ENCODE measurements at regions not wholly inside any gene's neighbourhood (a gene's known extent, or its start where the extent isn't known, plus 50 kb on each side); places are given as distances from the start of the nearest gene placed in this dataset.
"Not testable (repeated sequence)": the region's sequence is repeated elsewhere in the genome, so short reads cannot be mapped to it uniquely, and the experiment has no call there.

DNA sequence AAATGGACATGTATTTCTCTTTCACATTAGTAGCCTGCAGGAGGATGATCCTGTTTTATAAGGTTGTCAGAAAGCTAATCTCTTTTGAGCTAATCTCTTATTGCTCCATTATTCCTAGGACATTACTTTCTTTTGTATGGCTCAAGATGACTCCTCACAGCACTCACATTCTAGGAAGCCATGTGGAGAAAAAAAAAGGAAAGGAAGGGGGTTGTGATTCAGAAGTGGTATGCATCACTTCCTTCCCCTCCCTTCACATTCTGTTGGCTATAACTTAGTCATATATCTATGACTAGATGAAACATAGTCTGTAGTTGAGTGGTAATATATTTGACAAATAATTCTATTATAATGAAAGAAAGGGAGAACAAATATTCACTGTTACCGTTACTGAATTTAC lies 168.8 kb upstream of the TTC14 start:
- DNase-seq (ENCODE audit: low read depth in 4 of 6, low spot score in 6 of 6) = no peak
- no peak overlapping the region for H3K4me3 ChIP-seq (ENCODE audit: low read depth, low read length)
- H3K27ac ChIP-seq (ENCODE audit: low read depth, low read length) = no peak overlapping the region
- H3K36me3 ChIP-seq (ENCODE audit: control insufficient read depth, insufficient read depth, low read length) = no peaks in the 10 kb centered on the region
- no peaks in the 10 kb centered on the region for H3K9me3 ChIP-seq (ENCODE audit: control insufficient read depth, insufficient read depth, low read length)
- no peaks in the 10 kb centered on the region for H3K27me3 ChIP-seq (ENCODE audit: control insufficient read depth, insufficient read depth, low read length)
- no peaks in the 10 kb centered on the region for H3K4me1 ChIP-seq (ENCODE audit: control insufficient read depth, insufficient read depth, low read length)
- WGBS (ENCODE audit: insufficient coverage) = no CpG with 5 or more reads among the region's 1 CpG

DNA sequence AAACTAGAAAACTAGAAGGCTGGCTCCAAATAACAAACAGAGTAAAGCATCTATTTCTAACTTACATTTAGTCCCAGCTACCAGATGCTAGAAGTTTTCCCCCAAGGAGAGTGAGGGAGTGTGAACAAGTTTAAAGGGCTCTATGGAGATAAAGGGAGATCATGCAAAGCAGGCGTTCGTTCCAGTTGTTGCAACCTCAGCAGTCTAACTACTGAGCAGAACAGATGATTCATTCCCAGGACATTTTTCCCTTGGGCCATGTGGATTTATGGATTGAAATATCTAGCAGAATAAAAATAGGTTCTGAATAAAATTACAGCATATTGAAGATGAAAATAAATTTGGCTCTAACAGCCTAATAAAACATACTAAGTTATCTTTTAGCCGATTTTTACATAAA lies 154.8 kb upstream of the TTC14 start:
- DNase-seq (ENCODE audit: low read depth in 4 of 6, low spot score in 6 of 6) = peak in 4 of 6 donors; percentile 1 to 80 (median 10)
- Histone ChIP-seq H3K4me3 (ENCODE audit: low read depth, low read length) (no peak overlapping the region), H3K9me3 (ENCODE audit: control insufficient read depth, insufficient read depth, low read length) (no peaks in the 10 kb centered on the region), H3K27me3 (ENCODE audit: control insufficient read depth, insufficient read depth, low read length) (no peaks in the 10 kb centered on the region), H3K27ac (ENCODE audit: low read depth, low read length) (no peak overlapping the region), H3K4me1 (ENCODE audit: control insufficient read depth, insufficient read depth, low read length) (no peaks in the 10 kb centered on the region), H3K36me3 (ENCODE audit: control insufficient read depth, insufficient read depth, low read length) (no peaks in the 10 kb centered on the region)
- no CpG with 5 or more reads among the region's 3 CpGs for WGBS (ENCODE audit: insufficient coverage)

DNA sequence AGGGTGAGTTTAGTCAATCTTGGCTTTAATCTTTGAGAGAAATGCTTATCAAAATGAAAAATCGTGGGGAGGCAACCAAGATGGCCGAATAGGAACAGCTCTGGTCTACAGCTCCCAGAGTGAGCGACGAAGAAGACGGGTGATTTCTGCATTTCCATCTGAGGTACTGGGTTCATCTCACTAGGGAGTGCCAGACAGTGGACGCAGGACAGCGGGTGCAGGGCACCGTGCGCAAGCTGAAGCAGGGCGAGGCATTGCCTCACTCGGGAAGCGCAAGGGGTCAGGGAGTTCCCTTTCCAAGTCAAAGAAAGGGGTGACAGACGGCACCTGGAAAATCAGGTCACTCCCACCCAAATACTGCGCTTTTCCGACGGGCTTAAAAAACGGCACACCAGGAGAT lies 153.6 kb upstream of the TTC14 start:
- 95% methylated on average over 10 of the region's 17 CpGs for WGBS (ENCODE audit: insufficient coverage)
- not testable (repeated sequence) for H3K4me3 ChIP-seq (ENCODE audit: low read depth, low read length); H3K27ac ChIP-seq (ENCODE audit: low read depth, low read length); DNase-seq (ENCODE audit: low read depth in 4 of 6, low spot score in 6 of 6); H3K27me3 ChIP-seq (ENCODE audit: control insufficient read depth, insufficient read depth, low read length); H3K4me1 ChIP-seq (ENCODE audit: control insufficient read depth, insufficient read depth, low read length); H3K36me3 ChIP-seq (ENCODE audit: control insufficient read depth, insufficient read depth, low read length); H3K9me3 ChIP-seq (ENCODE audit: control insufficient read depth, insufficient read depth, low read length)

GRCh38 chr3:180457225-180457624 lies 144.7 kb upstream of the TTC14 start:
- no peaks in the 10 kb centered on the region for H3K36me3 ChIP-seq (ENCODE audit: control insufficient read depth, insufficient read depth, low read length)
- no peaks in the 10 kb centered on the region for H3K9me3 ChIP-seq (ENCODE audit: control insufficient read depth, insufficient read depth, low read length)
- no peak overlapping the region for H3K4me3 ChIP-seq (ENCODE audit: low read depth, low read length)
- H3K4me1 ChIP-seq (ENCODE audit: control insufficient read depth, insufficient read depth, low read length) = no peaks in the 10 kb centered on the region
- H3K27ac ChIP-seq (ENCODE audit: low read depth, low read length) = no peak overlapping the region
- no peak for DNase-seq (ENCODE audit: low read depth in 4 of 6, low spot score in 6 of 6)
- no peaks in the 10 kb centered on the region for H3K27me3 ChIP-seq (ENCODE audit: control insufficient read depth, insufficient read depth, low read length)

DNA sequence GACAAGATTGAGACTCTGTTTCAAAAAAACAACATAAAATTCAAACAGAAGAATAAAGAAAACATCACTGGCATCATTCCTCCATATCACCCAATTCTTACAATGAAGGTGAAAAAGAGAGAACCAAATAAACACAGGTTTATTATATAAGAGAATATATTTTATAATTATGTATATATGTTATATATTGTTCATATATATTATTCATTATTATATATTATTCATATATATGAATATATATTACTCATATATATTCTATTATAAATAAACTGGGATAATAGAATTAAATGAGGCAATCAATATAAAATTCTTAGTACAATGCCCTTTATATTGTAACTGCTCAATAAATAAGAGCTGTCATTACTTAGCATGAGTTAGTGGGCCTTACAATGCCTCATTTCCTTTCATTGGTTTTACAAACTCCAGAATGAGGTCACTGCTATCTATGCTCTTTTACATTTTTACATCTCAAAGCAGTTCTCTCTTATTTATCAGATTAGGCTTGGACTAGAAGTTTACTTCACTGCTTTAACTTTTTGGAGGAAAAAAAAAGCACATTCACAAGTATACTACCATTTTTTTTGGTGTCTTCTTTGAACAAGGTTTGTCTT lies 135.5 kb upstream of the TTC14 start:
- H3K4me3 ChIP-seq (ENCODE audit: low read depth, low read length) = no peak overlapping the region
- no peak for DNase-seq (ENCODE audit: low read depth in 4 of 6, low spot score in 6 of 6)
- H3K27ac ChIP-seq (ENCODE audit: low read depth, low read length) = no peak overlapping the region
- no peaks in the 10 kb centered on the region for H3K27me3 ChIP-seq (ENCODE audit: control insufficient read depth, insufficient read depth, low read length)
- no peaks in the 10 kb centered on the region for H3K9me3 ChIP-seq (ENCODE audit: control insufficient read depth, insufficient read depth, low read length)
- no peaks in the 10 kb centered on the region for H3K36me3 ChIP-seq (ENCODE audit: control insufficient read depth, insufficient read depth, low read length)
- H3K4me1 ChIP-seq (ENCODE audit: control insufficient read depth, insufficient read depth, low read length) = no peaks in the 10 kb centered on the region

- Histone ChIP-seq H3K4me1 (ENCODE audit: control insufficient read depth, insufficient read depth, low read length) (no peaks in the 10 kb centered on the region), H3K36me3 (ENCODE audit: control insufficient read depth, insufficient read depth, low read length) (no peaks in the 10 kb centered on the region), H3K27ac (ENCODE audit: low read depth, low read length) (no peak overlapping the region), H3K27me3 (ENCODE audit: control insufficient read depth, insufficient read depth, low read length) (no peaks in the 10 kb centered on the region), H3K4me3 (ENCODE audit: low read depth, low read length) (no peak overlapping the region), H3K9me3 (ENCODE audit: control insufficient read depth, insufficient read depth, low read length) (no peaks in the 10 kb centered on the region)
- no CpG with 5 or more reads among the region's 1 CpG for WGBS (ENCODE audit: insufficient coverage)
- no peak for DNase-seq (ENCODE audit: low read depth in 4 of 6, low spot score in 6 of 6)
These were observed 134.8 kb upstream of the TTC14 start for GRCh38 chr3:180467177-180467576.

DNA sequence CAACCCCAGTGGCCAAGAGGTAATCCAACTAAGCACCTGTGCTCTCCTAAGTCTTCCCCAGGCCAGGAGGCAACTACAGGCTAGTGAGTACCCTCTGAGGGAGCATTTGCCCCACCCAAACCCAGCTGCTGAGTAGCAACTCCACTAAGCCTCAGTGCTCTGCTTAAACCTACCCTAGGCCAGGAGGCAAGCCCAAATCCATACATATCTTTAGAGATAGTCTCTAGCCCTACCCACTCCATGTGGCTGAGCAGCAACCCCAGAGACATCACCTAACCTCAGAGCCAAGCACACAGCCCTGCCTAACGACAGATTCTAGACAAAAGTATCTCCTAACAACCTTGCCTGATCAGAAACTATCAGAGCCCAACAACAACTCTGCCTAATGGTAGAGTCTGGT lies 132.8 kb upstream of the TTC14 start:
- Histone ChIP-seq H3K9me3 (ENCODE audit: control insufficient read depth, insufficient read depth, low read length) (no peaks in the 10 kb centered on the region), H3K4me3 (ENCODE audit: low read depth, low read length) (no peak overlapping the region), H3K27me3 (ENCODE audit: control insufficient read depth, insufficient read depth, low read length) (no peaks in the 10 kb centered on the region), H3K36me3 (ENCODE audit: control insufficient read depth, insufficient read depth, low read length) (no peaks in the 10 kb centered on the region), H3K4me1 (ENCODE audit: control insufficient read depth, insufficient read depth, low read length) (no peaks in the 10 kb centered on the region), H3K27ac (ENCODE audit: low read depth, low read length) (no peak overlapping the region)
- DNase-seq (ENCODE audit: low read depth in 4 of 6, low spot score in 6 of 6) = no peak
- WGBS (ENCODE audit: insufficient coverage) = 90% methylated on average over 1 of the region's 1 CpG

- no peaks in the 10 kb centered on the region for H3K27me3 ChIP-seq (ENCODE audit: control insufficient read depth, insufficient read depth, low read length)
- no peak overlapping the region for H3K27ac ChIP-seq (ENCODE audit: low read depth, low read length)
- H3K4me3 ChIP-seq (ENCODE audit: low read depth, low read length) = no peak overlapping the region
- H3K36me3 ChIP-seq (ENCODE audit: control insufficient read depth, insufficient read depth, low read length) = no peaks in the 10 kb centered on the region
- WGBS (ENCODE audit: insufficient coverage) = 100% methylated on average over 1 of the region's 5 CpGs
- no peak for DNase-seq (ENCODE audit: low read depth in 4 of 6, low spot score in 6 of 6)
- H3K4me1 ChIP-seq (ENCODE audit: control insufficient read depth, insufficient read depth, low read length) = no peaks in the 10 kb centered on the region
- H3K9me3 ChIP-seq (ENCODE audit: control insufficient read depth, insufficient read depth, low read length) = no peaks in the 10 kb centered on the region
These were observed 123.3 kb upstream of the TTC14 start for GRCh38 chr3:180478695-180479094.

DNA sequence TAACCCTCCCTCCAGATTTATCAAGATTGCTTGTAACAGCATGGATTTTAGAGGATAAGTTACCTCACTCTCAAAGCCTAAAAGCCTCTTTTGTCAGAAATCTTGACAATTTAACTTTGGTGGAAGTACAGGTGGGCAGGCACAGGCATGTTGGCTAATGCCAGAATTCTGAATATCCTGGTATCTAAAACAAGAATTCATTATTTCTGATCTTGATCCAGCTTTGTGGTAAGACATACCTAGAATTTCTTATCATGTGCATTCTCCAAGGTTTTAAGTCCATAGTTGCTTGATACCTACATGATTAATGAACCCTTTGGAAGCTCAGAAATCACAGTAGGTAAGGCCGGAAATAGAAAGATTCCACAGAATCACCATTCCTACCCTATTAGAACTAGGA lies 109.9 kb upstream of the TTC14 start:
- Histone ChIP-seq H3K27ac (ENCODE audit: low read depth, low read length) (no peak overlapping the region), H3K27me3 (ENCODE audit: control insufficient read depth, insufficient read depth, low read length) (no peaks in the 10 kb centered on the region), H3K9me3 (ENCODE audit: control insufficient read depth, insufficient read depth, low read length) (no peaks in the 10 kb centered on the region), H3K4me3 (ENCODE audit: low read depth, low read length) (no peak overlapping the region), H3K4me1 (ENCODE audit: control insufficient read depth, insufficient read depth, low read length) (no peaks in the 10 kb centered on the region), H3K36me3 (ENCODE audit: control insufficient read depth, insufficient read depth, low read length) (no peaks in the 10 kb centered on the region)
- no peak for DNase-seq (ENCODE audit: low read depth in 4 of 6, low spot score in 6 of 6)
- no CpG with 5 or more reads among the region's 1 CpG for WGBS (ENCODE audit: insufficient coverage)

DNA sequence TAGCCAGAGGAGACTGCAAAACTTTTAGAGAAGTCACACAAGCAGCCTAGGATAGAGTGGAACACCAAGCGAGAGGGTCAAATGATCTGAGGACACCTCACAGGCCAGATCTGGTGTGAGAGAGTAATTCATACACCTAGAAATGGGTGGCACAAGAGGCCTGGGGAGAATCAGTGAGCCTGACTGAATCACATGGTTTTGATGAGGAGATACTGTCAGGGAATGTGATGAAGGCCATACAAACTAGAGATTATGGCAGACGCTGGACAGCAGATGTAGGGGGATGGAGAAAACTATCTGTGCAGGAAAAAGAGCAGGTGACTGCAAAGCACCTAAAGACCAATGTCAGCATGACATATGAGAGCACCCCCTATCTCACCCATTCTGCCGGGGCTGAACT lies 105.0 kb upstream of the TTC14 start:
- Histone ChIP-seq H3K4me1 (ENCODE audit: control insufficient read depth, insufficient read depth, low read length) (no peaks in the 10 kb centered on the region), H3K27ac (ENCODE audit: low read depth, low read length) (no peak overlapping the region), H3K27me3 (ENCODE audit: control insufficient read depth, insufficient read depth, low read length) (no peaks in the 10 kb centered on the region), H3K4me3 (ENCODE audit: low read depth, low read length) (no peak overlapping the region), H3K9me3 (ENCODE audit: control insufficient read depth, insufficient read depth, low read length) (peaks cover 4% of the 10 kb centered on the region), H3K36me3 (ENCODE audit: control insufficient read depth, insufficient read depth, low read length) (no peaks in the 10 kb centered on the region)
- DNase-seq (ENCODE audit: low read depth in 4 of 6, low spot score in 6 of 6) = no peak
- WGBS (ENCODE audit: insufficient coverage) = 100% methylated on average over 2 of the region's 3 CpGs
